DLD1 (cell line): ENCODE measurements at regions not wholly inside any gene's neighbourhood (a gene's known extent, or its start where the extent isn't known, plus 50 kb on each side); places are given as distances from the start of the nearest gene placed in this dataset.
"Not testable (repeated sequence)": the region's sequence is repeated elsewhere in the genome, so short reads cannot be mapped to it uniquely, and the experiment has no call there.

Experiments
- in situ Hi-C: cut with HindIII; loops from 2 replicates; pipeline ENCODE4 v1.10.0; 2017; ENCODE audit warnings: low sequenced_read_pairs

DNA sequence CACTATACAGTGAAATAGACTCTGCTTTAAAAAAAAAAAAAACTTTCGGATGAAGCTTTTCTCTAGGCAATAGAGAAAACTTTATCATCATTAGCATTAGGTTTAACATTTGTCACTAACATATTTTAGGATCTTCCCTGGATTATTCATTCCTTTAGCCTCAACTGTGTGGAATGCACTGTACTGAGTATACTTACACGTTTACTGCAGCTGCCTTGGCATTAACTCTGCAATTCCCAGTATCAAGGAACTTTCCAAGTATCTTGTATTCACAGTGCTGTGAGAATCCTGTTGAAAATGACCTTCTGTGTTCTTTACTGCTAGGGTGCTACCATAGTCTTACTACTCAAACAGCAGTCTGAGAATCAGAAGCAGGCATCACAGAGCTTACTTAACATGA, 328.2 kb upstream of the COL3A1 start:
- in situ Hi-C loops: loop anchor here (10.0 kb wide), 1 partner anchor 139 kb away; no protein-coding TSS in a partner anchor

DNA sequence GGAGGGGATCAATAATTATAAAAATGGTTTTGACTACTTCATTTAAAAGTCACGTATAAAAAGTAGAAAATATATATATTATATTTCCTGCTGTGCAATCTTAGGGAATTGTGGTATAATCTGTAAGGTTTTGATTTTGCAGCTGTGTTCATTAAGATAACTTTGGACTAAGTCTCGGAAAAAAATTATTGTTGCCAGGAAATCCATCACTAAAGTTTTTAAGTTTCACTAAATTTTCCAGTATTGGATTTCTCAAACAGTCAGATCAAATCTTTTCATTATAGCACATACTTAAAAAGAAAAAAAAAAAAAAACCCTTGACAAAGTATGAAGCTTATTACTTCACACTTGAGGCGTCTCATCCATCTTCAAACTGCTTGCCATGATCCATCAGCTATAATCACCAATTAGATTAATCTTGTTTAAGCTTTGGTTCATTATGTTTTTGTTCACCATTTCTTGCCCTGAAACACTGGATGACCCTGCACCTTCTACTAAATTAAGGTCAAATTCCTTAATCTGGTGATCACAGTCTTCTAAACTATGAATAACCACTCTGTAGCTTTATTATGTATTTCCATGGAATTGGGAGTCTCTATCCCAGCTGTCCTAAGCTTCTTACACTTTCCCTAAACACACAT, 326.6 kb upstream of the COL3A1 start:
- in situ Hi-C loops: loop anchor here (10.0 kb wide), 1 partner anchor 137 kb away; no protein-coding TSS in a partner anchor

DNA sequence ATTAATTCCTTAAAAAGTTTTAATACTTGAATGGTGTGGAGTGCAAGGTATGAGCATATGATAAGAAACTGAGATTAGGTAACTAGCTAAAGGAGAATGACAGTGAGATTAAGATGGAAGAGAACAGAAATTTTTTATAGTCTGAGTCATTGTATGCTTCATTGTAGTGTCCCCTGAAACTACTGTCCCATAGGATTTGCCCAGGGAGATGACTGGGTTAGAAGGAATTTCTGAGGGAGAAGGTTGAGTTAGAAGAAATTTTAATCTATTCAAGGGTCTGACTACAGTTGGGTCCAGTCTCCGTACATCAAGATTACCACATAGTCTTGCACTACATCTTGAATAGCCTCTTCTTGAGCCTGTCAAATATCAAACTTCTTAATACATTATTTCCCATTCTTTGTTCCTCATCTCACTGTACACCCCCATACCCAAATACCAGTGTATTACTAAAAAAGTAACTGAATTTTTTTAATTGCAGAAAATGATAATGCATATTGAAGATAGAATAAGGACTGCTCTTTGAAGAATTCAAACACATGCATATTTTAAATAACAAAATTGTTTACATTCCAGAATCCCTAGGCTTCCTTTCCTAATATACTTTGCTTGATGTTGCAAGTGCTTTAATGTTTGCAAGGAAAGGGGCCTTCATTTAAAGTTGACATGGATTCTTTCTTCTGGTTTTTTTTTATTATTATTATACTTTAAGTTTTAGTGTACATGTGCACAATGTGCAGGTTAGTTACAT, 314.3 kb upstream of the COL3A1 start:
- in situ Hi-C loops: no loop called here

DNA sequence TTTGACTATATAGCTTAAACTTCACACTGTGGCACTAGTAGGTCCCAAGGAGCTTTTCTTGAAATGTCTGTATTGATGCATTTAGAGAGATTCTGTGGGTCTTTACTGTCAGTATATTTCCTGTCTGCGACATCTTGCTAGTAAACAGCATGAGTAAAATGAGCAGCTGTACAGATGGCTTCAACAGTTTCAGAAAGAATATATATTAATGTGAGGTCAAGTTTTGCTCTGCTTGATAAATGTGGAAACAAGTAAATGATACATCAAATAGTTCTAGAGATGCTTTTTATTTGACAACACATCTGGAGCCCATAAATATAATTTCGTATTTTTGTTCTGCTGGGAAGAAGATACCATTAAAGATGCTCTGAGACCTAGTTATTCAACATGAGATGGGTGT, 310.9 kb upstream of the COL3A1 start:
- in situ Hi-C loops: no loop called here

DNA sequence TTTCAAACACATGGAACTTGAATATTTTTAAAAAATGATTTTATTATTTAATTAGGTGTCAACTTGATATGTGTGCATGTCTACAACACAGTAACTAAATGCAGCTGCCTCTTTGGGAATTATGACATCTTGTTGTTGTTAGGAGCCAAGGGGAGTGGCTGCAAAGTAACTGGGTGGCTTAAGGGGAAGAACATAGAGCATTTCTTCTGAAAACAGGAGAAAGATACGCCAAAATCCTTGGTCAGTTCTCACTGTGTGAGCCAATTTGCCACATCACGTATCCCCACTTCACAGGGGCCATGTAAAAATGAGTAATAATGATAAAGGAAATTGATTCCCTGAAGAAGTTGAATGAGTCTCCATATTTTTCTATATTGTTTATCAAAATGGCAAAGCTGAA, 309.8 kb upstream of the COL3A1 start:
- in situ Hi-C loops: no loop called here

DNA sequence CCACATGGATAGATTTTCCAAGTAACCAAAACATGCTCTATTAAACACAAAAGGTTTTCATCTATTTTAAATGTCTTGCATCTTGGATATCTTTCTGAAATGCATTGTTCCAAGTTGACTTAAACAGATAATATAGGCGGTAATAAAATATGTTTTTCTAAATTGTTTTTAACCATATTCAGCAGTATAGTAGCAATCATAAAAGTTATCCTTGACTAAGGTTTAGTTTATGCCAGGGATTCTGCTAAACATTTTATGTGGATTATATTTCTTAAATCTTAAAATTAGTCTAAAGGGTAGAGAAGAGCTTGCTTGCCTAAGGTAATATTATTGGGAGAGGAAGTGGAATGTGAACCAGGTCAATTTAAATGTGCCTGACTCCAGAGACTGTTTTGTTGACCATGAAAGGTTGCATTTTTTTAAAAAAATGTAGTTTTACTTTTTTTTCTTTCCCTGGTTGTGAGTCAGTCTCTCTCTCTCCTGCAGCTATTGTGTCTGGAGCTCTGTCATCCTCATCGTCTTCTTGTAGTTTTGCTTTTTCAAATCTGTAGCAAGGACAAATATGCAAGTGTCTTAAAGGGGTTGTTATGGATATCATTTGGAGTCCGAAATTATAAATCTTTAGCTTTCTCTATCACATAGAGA, 309.1 kb upstream of the COL3A1 start:
- in situ Hi-C loops: no loop called here

DNA sequence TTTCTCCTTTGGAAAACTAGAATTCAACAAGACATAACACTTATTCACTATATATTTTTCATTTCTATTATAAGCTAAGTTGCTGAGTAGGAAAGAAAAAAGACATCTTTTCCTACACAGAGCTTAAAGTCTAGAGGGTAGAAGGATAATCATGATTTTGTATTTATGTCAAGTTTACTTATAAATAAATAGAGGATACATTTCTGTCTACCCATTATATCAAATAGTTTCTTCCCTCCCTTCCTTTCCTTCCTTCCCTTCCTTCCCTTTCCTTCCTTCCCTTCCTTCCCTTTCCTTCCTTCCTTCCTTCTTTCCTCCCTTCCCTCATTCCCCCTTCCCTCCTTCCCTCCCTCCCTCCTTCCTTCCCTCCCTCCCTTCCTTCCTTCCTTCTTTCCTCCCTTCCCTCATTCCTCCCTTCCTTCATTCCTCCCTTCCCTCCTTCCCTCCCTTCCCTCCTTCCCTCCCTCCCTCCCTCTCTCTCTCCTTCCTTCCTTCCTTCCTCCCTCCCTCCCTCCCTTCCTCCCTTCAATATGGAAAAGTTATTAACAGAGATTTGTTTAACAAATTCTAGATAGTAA, 308.4 kb upstream of the COL3A1 start:
- in situ Hi-C loops: no loop called here

DNA sequence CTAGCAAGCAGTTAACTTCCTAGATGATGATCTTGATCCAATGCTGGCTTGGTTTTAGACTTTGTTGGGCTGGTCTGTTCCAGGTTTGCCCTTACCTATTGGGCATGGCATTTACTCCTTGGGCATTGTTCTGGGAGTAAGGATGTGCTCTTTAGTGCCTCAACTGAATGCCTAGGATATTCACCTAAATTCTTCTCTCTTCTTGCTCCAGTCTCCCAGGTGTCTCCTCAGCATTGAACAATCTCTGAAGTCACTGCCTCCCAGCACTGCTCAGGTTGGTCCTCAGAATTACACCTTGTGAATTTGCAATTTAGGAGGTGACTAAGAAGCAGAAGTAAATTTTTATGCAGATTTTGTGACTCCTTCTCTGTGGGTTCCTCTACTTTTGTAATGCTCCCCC, 307.7 kb upstream of the COL3A1 start:
- in situ Hi-C loops: no loop called here

DNA sequence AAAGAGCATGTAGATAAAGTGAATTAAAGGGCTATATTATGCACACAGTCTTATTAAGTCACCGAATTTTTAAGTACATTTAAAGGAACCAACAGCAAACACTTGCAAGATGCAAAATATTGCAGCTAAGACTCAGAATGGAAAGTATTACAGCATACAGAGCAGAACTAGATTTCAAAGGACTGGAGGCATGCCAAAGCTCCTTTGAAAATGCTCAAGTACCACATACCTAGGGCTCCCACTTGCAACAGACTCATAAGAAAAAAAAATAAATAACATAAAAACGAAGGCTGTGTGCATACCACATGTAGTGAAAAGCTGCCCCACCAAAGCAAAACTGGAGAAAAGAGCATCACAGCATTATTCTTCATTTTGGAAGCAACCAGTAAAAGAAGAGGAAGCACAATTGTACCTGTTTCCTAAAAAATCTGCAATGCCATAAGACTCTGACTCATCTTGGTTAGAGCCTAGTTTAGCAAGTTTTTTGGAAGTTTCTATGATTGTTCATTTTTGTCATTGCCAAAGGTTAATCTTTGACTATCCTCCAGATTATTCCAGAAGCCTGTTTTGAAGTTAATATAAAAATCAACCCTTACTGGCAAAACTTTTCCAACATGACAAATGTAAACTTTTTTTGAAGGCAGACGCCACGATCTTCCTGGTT, 306.0 kb upstream of the COL3A1 start:
- in situ Hi-C loops: no loop called here

DNA sequence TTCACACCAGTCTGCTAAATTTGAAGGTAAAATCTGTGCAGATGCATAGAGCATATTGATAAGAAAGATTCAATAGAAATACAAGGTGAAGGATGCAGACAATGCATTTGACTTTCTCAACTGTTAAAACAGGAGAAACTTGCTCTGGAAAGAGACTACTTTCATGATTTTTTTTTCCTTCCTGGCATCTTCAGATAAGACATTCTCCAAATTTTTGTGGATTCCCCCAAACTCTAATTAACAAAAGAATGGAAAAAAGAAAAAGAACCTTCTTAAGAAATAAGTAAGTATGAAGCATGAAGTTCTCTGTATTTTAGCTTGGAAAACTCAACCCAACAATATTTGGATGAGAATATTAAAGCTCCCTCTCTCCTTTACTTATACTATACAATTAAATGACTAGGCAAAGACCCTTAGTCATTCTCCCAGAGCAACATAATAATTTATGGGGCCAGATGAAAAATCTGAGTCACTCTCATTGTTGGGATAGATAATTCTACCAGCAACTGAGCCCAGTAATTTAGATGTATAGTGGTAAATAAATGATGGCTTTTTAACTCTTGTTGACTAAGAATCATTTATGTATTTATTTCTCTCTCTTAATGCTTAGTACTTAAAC, 298.7 kb upstream of the COL3A1 start:
- in situ Hi-C loops: no loop called here

DNA sequence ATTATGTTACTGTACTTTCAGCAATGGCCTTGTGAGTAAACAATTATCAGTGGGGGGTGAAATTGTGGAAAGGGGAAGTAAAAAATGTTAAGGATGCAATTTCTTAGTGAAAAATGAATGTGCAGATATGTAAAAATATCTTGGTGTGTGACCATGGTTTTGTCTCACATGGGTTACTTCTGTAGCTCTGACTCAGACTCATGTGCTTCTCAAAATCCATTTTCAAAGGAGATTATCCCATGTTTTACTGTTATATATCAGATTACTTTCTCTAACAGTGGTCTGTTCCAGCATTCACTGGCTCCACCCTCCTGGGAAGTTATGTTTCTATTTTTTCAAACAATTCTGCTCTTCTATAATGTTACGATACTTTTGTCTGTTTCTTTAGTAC, 298.2 kb upstream of the COL3A1 start:
- in situ Hi-C loops: no loop called here

DNA sequence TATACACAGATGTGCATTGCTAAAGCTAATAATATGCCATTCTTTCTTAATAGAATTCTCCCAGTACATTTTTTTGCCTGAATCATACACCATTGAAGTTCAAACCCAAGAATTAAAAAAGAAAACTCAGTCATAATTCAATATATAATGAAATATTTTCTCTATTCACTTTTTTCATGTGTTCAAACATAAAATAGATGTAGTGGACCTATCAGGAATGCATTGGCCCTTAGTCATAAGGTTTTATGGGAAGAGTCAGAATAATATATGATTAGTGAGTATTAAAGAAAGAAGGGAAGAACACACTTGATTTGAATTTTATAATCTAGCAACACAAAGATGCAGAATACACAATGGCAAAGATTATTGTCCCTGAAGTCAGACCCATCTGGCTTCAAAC, 297.0 kb upstream of the COL3A1 start:
- in situ Hi-C loops: no loop called here

DNA sequence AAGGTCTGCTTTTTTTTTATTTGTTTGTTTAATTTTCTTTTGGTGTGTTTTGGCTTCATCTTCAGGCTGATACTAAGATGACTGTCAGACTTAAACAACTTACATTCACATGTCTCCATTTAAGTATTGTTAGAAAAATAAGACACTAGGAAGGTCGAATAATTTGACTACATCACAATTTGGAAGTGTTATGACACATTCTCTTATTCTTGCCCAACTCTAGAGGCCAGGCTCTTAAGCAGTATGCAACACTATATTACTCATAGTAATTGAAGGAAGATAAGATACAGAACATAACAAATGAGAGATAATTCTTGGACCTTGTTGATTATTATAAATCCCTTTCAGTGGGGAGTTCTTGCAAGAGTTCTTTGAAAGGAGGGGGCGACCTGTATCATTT, 295.3 kb upstream of the COL3A1 start:
- in situ Hi-C loops: no loop called here

DNA sequence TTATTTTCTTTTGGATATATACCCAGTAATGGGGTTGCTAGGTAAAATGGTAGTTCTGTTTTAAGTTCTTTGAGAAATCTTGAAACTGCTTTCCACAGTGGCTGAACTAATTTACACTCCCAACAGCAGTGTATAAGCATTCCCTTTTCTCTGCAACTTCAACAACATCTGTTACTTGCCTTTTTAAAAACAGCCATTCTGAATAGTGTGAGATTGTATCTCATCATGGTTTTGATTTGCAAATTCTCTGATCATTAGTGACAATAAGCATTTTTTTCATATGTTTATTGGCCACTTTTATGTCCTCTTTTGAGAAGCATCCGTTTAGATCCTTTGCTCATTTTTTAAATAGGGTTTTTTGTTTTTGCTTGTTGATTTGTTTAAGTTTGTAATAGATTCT, 291.3 kb upstream of the COL3A1 start:
- in situ Hi-C loops: no loop called here

DNA sequence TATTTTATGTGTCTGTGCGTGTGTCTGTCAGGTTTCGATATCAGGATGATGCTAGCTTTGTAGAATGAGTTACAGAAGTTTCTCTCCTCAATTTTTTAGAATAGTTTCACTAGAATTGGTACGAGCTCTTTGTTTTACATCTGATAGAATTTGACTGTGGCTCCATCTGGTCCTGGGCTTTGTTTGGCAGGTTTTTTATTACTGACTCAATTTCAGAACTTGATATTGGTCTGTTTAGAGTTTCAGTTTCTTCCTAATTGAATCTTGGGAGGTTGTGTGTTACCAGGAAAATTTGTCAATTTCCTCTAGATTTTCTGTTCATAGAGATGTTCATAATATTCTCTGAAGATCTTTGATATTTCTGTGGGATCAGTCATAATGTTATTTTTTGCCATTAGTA, 289.4 kb upstream of the COL3A1 start:
- in situ Hi-C loops: no loop called here

DNA sequence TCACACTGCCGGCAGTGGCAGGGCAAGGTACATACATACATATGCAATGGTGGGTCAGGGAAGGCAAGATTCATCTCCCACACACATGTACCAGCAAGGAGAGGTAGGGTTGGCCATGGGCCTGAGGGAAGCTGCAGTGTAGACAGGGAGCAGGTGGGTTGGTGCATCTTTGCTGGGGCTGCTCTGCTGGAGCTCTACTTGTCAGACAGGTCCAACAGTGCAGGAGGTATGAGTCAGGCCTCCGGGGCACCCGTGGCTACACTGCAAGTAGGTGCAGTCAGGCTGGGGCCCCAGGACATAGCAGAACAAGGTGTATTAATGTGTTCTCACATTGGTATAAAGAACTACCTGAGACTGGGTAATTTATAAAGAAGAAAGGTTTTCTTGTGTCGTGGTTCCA, 281.1 kb upstream of the COL3A1 start:
- in situ Hi-C loops: no loop called here

DNA sequence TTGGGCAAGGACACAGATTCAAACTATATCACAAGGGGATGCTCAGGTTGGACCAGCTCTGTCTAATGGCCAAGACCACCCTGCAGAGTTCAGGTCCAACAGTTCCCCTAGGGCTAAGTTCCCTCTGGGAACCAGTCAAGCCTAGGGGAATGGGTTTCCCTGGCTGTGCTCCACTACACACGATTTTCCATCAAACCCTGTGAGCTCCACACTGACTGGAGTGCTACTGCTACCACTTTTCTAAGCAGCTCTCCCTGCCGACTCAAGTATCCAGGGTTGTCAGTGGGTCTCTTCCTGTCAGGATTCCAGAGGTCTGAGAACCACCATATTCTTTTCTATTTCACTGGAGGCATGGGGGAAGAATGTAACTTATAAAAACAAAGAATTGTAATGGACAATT, 280.4 kb upstream of the COL3A1 start:
- in situ Hi-C loops: no loop called here

DNA sequence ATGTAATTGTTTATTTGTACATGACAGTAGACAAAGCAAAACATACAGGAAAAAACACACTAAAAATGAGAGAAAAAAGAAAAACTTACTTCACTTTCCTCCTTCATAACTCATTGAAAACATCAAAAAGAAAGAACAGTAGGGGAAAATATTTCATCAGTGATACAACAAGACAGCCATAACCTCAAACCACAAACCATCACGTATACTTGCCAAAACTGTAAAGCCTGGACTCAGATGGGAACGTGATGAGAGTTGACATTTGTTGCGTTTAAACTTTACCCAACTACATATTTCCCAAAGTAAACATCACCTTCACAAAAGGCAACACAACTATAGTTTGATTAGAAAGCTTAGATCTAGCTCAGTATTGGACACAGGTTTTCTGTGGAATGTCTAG, 278.2 kb upstream of the COL3A1 start:
- in situ Hi-C loops: no loop called here

DNA sequence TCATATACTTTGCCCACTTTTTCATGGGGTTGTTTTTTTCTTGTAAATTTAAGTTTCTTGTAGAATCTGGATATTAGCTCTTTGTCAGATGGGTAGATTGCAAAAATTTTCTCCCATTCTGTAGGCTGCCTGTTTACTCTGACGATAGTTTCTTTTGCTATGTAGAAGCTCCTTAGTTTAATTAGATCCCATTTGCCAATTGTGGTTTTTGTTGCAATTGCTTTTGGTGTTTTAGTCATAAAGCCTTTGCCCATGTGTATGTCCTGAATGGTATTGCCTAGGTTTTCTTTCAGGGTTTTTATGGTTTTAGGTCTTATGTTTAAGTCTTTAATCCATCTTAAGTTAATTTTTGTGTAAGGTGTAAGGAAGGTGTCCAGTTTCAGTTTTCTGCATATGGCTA, 276.0 kb upstream of the COL3A1 start:
- in situ Hi-C loops: not testable (repeated sequence)

DNA sequence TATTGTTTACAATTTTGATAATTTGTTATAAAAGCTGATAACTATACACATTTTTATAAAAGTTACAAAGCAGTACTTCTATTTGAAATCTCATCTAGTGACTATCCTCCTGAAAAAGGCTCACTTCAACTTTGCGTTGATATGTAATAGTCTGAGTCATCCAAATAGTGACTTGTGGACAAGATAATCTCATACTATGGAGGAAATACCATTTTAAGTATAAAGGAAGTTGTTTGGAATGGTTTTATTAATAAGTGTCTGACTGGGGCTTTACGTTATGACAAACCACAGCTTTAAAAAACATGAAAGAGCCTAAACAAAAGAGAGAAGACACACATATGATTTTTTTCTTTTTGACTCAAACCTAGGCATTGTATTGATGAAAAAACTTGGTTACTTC, 272.3 kb upstream of the COL3A1 start:
- in situ Hi-C loops: no loop called here

DNA sequence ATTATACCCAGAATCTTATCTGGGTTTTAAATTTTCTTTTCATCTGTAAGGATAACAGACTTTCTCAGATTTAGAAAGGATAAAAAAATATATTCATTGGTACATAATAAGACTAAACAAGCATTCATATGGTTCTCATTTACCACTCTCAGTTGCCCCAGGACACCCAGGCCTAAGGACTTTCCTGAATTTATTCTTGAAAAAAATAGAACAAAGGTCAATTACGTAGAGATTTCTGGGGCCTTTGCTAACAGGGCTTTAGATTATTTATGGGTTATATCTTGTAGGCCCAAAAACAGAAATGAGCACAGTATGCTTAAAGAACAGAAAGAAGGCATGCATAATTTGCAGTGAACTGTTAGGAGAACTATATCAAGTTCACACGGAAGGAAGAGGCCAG, 269.0 kb upstream of the COL3A1 start:
- in situ Hi-C loops: no loop called here
